ENCODE measurements at regions not wholly inside any gene's neighbourhood (a gene's known extent, or its start where the extent isn't known, plus 50 kb on each side); places are given as distances from the start of the nearest gene placed in this dataset.

GRCh38 chr2:122750095-122750494 is 994.6 kb downstream of the TSN start:
- Histone ChIP-seq H3K36me3 (no peaks in the 10 kb centered on the region), H3K27me3 (no peaks in the 10 kb centered on the region), H3K9me3 (no peaks in the 10 kb centered on the region), H3K4me3 (no peak overlapping the region), H3K27ac (no peak overlapping the region), H3K4me1 (no peaks in the 10 kb centered on the region)
- WGBS, 2 donors (ENCODE audit: low coverage in 1 of 2) = 55 to 78% methylated on average over 1 of the region's 1 CpG
- no peak for TF ChIP-seq CTCF (IDR thresholded peaks at IDR 0.05)
- TF ChIP-seq EP300 (IDR thresholded peaks at IDR 0.05) = no peak
- TF ChIP-seq POLR2AphosphoS5 (IDR thresholded peaks at IDR 0.05) = no peak
- TF ChIP-seq POLR2A (IDR thresholded peaks at IDR 0.05) = no peak
- ATAC-seq = no peak

DNA sequence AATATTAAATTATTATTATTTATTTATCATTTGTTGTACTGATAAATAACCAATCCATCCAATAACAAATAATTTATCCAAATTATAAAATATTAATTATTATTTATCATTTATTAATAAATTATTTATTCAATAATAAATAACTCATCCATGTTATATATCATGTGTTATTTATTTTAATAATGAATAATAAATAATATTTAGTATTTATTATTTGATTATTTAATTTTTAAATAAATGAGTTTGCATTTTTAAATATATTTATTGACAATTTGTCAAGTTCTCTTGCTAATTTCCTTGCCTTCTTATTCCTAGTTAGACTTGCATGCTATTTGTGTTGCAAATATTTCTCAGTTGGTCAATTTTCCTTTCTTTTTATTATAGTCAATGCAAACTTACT is 995.4 kb downstream of the TSN start:
- no peak overlapping the region for H3K27ac ChIP-seq

DNA sequence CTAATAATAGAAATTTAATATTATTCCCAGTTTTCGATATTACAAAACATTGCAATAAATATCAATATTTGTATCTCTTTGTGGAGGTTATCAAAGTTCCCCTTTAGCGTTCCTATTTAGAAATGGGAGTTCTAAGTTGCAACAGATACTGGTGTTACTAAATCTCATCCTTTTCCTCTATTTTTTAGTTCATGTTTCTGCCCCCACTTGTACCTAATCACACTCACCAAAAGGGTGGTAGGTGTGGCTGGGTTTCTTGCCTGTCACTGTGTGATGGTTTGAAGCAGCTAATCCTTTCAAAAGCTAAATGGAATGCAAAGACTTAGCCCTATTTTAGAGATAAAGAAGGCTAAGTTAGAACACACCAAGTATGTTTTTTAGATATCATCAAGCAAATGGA is 997.9 kb downstream of the TSN start:
- H3K27me3 ChIP-seq = no peaks in the 10 kb centered on the region
- no peaks in the 10 kb centered on the region for H3K36me3 ChIP-seq
- no peaks in the 10 kb centered on the region for H3K4me1 ChIP-seq
- 79 to 80% methylated on average over 2 of the region's 2 CpGs for WGBS, 2 donors (ENCODE audit: low coverage in 1 of 2)
- no peak overlapping the region for H3K27ac ChIP-seq
- TF ChIP-seq POLR2A (IDR thresholded peaks at IDR 0.05) (no peak), CTCF (IDR thresholded peaks at IDR 0.05) (no peak), EP300 (IDR thresholded peaks at IDR 0.05) (no peak), POLR2AphosphoS5 (IDR thresholded peaks at IDR 0.05) (no peak)
- no peak overlapping the region for H3K4me3 ChIP-seq
- ATAC-seq = no peak
- H3K9me3 ChIP-seq = no peaks in the 10 kb centered on the region

More for the DNA sequence above, 995.4 kb downstream of the TSN start:
- no peak for TF ChIP-seq EP300 (IDR thresholded peaks at IDR 0.05)
- Histone ChIP-seq H3K4me1 (no peaks in the 10 kb centered on the region), H3K4me3 (no peak overlapping the region), H3K36me3 (no peaks in the 10 kb centered on the region), H3K27me3 (no peaks in the 10 kb centered on the region), H3K9me3 (no peaks in the 10 kb centered on the region)
- ATAC-seq = no peak

DNA sequence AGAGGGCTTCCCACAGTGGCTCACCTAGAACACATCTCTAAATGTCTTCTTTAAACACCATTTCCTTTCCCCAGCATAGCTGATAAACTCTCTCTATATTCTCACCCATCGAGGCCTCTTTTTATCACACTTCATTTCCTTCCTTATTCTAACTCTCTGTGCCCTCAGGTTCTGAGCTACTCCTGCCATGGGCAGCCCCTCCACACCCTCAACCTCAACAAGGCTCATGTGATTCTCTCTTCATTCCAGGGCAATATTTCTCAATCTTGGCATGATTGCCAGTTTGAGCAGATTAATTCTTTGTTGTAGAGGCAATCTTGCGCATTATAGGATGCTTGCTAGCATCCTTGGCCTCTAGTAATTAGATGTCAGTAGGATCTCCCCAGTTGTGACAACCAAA is 999.1 kb downstream of the TSN start:
- H3K27ac ChIP-seq = no peak overlapping the region
- no peak for ATAC-seq
- no peak overlapping the region for H3K4me3 ChIP-seq
- no peaks in the 10 kb centered on the region for H3K27me3 ChIP-seq
- H3K4me1 ChIP-seq = no peaks in the 10 kb centered on the region
- 82 to 94% methylated on average over 2 of the region's 2 CpGs for WGBS, 2 donors (ENCODE audit: low coverage in 1 of 2)
- no peaks in the 10 kb centered on the region for H3K36me3 ChIP-seq
- no peaks in the 10 kb centered on the region for H3K9me3 ChIP-seq
- no peak for TF ChIP-seq POLR2A (IDR thresholded peaks at IDR 0.05)

DNA sequence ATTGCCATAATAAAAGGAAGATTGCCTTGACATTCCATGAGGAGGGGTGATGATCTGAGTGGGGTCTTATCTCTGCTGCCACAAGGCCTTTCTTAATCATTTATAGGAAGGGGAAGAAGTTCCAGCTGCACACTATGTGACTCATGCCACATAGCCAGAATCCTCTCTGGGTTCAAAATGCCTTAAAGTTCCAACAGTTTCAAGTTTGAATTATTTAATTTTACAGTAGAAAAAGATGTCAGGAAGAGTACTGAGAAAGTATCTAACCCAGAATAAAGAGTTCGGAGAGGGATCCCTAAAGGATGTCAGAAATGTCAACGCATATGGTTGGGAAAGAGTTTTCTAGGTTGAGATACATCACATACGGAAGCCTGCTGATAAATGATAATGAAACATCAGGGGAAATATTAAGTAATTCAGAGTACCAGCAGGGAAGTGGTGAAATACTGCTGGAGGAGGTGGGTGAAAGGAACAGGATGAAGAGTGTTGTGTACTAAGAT is 999.9 kb downstream of the TSN start:
- Histone ChIP-seq H3K27ac (no peak overlapping the region), H3K4me1 (no peaks in the 10 kb centered on the region), H3K27me3 (no peaks in the 10 kb centered on the region), H3K36me3 (no peaks in the 10 kb centered on the region), H3K4me3 (no peak overlapping the region), H3K9me3 (no peaks in the 10 kb centered on the region)
- TF ChIP-seq POLR2A (IDR thresholded peaks at IDR 0.05) (no peak), EP300 (IDR thresholded peaks at IDR 0.05) (no peak), CTCF (IDR thresholded peaks at IDR 0.05) (no peak), POLR2AphosphoS5 (IDR thresholded peaks at IDR 0.05) (no peak)
- WGBS, 2 donors (ENCODE audit: low coverage in 1 of 2) = 85 to 90% methylated on average over 3 of the region's 3 CpGs
- ATAC-seq = no peak

GRCh38 chr2:122758967-122759366 is 1003.5 kb downstream of the TSN start:
- Histone ChIP-seq H3K27ac (no peak overlapping the region), H3K36me3 (no peaks in the 10 kb centered on the region), H3K4me1 (no peaks in the 10 kb centered on the region), H3K9me3 (peaks cover 0 to 7% (median 0%) of the 10 kb centered on the region in 3 donors), H3K4me3 (no peak overlapping the region), H3K27me3 (no peaks in the 10 kb centered on the region)
- ATAC-seq = no peak
- 38 to 54% methylated on average over 2 of the region's 2 CpGs for WGBS, 2 donors (ENCODE audit: low coverage in 1 of 2)
- no peak for TF ChIP-seq CTCF (IDR thresholded peaks at IDR 0.05)
- no peak for TF ChIP-seq POLR2A (IDR thresholded peaks at IDR 0.05)

Measured in gastroesophageal sphincter (tissue), 4 donors.